GM19239 (cell line): ENCODE measurements at regions not wholly inside any gene's neighbourhood (a gene's known extent, or its start where the extent isn't known, plus 50 kb on each side); places are given as distances from the start of the nearest gene placed in this dataset.
"Not testable (repeated sequence)": the region's sequence is repeated elsewhere in the genome, so short reads cannot be mapped to it uniquely, and the experiment has no call there.

Source experiments
- DNase-seq: peaks from one replicate; pipeline ENCODE4 v3.0.0; 2011; ENCODE audit warnings: low spot score; ENCODE audit not compliant: insufficient read length
- FAIRE-seq: peaks from 2 replicates; lab custom pipeline; 2011; peaks lifted over from hg19 to GRCh38; lab: Jason Lieb, UNC

DNA sequence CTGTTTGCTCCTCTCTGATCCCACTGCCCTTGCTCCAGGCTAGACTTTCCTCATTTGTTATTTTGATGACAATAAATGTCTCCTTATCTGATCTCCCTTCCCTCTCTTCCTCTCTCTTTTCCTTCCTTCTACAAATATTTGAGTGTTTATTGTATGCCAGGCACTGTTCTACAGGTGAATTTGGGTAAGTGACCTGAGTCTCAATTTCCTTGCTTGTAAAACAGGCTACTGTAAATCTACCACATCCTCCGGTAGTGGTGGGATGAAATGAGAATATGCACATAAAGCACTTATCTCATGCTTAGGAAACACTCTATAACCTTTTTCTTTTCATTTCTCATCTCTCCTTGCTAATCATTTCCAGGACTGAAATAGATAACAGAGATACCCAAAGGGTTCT lies 86.4 kb downstream of the HMHB1 start:
- no peak for DNase-seq
- FAIRE-seq: no peak

DNA sequence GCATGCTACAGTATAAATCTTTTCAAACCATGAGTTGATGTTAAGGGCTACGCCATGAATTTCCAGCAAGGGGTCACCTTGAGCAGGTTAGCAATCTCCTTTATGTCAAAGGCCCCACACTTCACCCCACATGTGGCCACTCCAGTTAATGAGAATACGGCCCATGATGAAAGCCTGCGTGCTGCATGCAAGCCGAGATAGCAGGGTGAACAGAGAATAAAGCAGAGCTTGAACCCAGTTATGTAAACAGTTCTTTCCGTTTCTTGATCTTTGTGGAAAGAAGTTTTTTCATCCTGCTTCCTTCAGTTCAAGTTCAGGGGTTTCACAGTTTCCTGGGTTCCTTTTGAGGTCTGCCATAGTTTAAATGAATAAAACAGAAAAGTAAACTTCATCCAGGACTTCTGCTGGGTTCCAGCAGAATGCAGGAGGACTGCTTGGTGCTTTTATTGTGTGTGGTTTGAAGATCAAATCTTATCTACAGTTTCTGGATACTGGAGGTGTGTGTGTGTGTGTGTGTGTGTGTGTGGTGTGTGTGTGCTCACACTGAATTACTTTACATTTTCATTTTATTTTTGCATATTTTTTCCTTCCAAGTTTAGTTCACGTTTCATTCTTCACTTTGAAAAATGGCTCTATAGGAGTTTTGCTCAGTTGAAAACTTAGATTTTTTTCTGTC lies 87.1 kb downstream of the HMHB1 start:
- FAIRE-seq (no peak), DNase-seq (no peak)

DNA sequence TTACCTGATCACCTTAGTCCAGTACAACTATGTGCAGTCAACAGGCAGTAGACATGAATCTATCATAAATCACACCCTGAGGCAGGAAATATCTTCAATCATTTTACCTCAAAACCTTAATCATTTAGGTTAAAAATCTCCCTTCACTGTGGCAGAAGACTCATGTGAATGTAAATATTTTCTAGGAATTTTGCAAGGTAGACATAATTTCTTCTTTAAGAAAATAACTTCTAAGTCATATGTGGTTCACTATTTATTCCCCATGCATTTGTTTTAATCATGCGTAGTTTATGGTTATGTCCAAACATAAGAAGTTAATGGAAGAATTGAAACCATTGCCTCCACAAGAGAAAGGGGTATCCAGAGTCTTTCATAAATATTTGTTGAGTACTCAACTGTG lies 97.0 kb downstream of the HMHB1 start:
- no peak for FAIRE-seq

DNA sequence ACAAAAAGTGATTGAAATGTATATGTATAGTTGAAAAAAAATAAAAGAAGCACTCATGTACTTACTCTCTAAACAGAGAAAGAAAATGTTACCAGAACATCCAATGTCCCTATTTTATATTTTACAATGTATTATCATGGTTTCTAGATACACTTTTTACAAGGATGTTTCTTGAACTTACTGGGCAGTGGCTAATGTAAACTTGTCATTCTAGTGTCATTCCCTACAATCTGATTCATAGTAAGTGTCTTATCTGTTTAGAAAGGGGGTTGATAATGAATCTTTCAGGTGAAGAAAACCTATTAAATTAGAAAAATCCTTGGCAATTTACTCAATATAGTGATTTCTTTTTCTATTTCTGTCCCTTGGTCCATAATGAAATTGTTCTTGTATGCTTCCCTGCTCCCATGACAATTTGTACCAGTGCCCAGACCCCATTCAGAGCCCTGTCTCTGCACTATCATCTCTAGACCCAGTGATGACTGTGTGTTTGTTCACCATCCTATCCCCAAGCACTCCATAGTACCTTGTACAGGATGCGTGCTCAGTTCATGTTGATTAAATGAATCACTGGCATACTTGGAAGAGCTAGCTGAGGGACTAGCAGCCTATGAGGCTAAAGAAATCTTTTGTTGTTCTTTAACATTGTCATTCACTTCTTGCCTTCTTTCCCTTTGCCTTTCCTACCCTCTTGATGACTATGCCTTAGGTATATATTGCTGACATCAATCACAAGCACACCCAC lies 101.2 kb downstream of the HMHB1 start:
- DNase-seq (no peak), FAIRE-seq (no peak)

More for the DNA sequence above, 97.0 kb downstream of the HMHB1 start:
- DNase-seq: no peak

DNA sequence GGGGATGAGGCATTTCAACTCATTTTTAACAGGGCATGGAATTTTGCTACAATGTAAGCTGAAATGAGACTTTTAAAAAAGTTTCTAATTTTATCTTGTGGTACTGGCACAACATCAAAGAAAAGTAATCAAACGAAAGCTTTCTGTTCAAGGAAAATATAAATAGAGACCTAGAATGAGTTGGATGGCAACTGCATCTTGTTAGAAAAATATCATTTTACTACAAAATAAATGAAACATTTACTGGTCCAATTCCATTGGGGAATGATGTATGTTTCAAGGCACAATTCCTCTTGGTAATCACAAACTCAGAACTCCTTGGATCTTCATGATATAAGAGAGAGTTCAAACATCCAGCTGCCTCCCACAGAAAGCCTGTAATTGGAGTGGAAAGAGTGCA lies 102.8 kb downstream of the HMHB1 start:
- FAIRE-seq: no peak
- no peak for DNase-seq

DNA sequence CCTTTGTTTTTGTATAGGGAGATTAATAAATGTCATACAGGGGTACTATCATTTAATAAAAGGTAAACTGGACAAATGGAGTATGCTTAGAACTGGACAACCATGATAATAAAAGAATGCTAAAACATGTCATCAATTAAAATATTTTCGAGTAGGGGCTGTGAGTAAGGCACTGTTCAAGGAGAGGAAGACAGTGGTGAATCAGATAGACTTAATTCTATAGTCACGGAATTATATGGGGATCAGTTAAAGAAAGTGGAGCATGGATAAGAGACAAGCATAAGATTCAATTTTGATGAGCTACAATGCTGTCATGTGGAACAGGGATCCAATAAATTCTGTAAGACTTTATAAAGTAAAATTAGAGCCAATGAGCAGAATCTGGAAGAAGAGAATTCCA lies 104.5 kb downstream of the HMHB1 start:
- no peak for DNase-seq
- FAIRE-seq: no peak

DNA sequence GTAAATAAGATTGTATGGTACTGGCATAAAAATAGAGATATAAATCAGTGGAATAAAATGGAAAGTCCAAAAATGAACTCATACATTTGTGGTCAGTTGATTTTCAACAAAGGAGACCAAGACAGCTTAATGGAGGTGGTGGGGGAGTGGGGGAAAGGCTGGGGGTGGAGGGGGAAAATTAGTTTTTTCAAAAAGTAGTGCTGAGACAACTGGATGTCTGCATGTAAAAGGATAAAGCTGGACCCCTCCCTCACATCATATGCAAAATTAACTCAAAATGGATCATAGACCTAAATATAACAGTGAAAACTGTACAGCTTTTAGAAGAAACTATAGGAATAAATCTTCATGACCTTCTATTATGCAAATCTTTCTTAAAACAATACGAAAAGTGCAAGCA lies 107.0 kb downstream of the HMHB1 start:
- FAIRE-seq (no peak), DNase-seq (no peak)

DNA sequence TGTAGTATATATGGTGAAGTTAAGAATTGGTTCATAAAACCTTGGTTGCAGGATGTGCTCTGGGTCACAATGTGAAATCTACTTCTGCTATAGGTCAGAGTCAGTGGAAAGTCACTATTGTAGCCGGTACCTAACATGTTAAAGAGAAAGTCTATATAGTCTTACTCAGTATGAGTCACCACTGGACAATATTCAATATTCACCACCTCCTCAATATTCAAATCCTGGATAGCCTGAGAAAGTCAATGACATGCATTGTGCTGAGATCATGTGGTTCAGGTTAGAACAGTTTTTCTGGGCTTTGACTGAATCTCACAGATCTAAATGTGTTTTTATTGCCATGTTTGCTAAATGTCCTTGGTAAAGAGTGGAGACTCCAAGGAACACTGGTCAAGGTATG lies 108.8 kb downstream of the HMHB1 start:
- DNase-seq: no peak
- no peak for FAIRE-seq

DNA sequence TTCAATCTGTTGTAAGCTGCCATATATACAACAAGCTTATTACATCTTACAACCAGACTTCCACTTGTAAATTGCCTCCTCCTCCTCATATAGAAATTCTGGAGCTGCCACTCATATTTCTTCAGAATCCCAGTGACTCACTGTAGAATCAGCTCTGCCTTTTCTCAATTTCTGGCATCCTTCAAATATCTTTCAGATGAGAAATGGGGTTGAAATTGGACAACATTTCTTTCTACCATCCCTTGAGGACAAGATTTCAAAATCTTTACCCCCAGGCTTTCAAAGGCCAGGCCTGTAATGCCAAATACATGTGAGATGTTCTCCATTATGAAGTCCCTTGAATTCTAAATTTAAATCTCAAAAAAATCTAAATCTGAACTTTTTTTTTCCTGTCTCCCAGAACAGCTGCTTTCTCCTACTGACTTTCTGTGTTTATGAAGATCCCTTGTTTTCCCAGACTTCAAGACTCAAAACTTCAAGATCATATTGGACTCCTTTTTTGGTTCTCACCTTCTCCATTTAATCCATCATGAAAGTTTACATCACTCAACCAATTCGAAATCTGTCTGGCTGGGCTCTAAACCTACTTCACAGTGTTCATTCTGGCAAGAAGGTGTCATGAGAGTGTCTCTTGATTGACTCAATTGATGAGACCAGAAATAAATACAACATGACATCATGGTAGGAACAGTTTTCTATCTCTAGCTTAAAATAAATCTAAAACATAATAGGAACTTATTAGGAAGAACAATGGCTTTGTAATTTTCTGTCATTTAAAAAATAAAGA lies 109.8 kb downstream of the HMHB1 start:
- FAIRE-seq (no peak), DNase-seq (no peak)

DNA sequence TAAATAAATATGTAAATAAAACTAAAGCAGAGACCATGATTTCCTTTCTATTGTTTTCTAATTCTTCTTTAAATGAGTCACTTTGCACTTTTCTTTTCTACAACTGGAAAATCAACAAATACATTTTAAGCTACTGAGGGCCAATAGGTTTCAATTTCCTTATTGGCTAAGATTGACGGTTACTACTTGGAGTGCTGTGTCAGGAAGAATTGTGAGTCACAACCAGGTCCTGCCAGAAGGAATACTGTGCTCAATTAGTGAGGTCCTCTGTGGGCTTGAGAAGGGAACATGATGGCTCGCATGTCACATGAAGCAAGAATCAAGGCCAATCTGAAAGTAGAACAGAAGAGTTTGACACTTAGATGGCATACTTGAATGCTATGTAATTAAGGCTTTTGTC lies 110.8 kb downstream of the HMHB1 start:
- FAIRE-seq (no peak), DNase-seq (no peak)

DNA sequence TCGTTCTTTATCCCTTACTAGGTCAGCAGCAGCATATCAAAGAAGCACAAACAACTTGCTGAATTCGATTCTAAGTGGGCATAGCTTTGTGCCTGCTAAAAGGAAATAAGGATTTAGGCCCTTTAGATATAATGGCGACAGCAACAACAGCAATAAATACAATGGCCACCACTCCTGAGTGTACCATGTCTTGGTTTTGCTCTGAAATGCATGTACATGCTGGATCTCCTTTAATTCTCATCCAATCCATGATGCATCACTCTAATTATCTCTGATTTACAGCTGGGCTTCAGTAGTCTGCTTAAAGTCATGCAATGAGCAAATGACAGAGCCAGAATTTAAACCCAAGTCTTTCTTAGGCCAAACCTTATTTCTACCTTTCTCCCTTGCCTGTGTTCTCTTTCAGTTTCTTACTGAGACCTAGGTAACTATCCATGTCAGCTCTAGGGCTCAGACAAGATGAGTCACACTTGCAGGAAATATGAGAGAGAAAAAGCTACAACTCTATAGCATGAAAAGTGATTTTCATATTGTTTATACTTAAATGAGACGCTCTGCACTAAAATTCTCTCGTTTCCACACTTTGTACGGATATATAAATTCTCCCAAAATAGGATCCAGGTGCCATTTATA lies 111.8 kb downstream of the HMHB1 start:
- no peak for FAIRE-seq
- DNase-seq: no peak

DNA sequence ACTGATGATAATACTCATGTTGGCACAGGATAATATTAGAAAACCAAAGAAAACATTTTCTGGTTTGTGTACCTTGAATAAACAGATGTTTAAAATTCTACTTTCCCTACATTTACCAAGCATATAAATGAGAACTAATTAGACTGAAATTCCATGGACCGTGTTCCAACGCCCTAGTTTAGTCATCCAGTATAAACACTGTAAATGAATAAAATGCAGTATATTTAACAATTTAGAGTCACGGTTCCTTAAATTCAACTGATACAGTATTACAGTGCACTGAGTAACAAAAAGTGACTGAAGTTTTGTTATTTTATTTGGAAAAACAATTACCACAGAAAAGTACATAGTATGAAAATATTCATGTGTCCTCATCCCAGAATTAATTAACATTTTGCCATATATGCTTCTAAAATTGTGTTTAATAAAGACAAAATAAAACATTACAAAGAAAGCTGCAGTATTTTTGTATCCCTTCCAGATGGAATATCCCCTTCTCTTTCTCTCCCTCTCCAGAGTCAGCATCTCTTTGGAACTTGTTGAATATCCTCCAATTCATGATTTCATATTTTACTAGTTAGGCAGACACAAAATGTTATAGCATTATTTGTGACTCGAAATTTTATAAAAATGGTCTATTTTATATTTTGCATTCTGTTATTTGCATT lies 112.5 kb downstream of the HMHB1 start:
- FAIRE-seq (no peak), DNase-seq (no peak)

DNA sequence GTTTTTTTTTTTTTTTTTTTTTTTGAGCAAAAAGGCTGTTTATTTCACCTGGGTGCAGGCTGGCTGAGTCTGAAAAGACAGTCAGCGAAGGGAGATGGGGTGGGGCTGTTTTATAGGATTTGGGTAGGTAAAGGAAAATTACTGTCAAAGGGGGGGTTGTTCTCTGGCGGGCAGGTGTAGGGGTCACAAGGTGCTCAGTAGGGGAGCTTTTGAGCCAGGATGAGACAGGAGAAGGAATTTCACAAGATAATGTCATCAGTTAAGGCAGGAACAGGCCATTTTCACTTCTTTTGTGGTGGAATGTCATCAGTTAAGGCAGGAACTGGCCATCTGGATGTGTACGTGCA lies 113.0 kb downstream of the HMHB1 start:
- not testable (repeated sequence) for FAIRE-seq, DNase-seq

DNA sequence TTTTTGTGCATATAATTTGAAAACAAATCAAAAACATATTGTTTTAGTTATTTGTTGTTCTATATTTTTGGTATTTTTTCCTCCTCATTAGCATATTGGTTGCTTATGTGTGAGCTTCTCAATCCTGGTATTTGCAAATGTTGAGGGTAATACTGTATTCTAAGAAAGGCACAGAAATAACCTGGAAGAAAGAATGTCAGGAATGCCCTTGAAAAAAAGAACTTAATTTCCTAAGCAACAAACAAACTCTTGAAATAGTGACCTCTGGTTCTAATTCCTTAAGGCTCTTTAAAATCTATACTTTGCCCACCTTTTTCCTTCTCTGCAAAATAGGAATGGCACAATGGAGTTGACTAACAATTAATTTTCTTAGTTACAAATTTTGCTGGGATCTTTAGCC lies 117.5 kb downstream of the HMHB1 start:
- DNase-seq: no peak
- no peak for FAIRE-seq

DNA sequence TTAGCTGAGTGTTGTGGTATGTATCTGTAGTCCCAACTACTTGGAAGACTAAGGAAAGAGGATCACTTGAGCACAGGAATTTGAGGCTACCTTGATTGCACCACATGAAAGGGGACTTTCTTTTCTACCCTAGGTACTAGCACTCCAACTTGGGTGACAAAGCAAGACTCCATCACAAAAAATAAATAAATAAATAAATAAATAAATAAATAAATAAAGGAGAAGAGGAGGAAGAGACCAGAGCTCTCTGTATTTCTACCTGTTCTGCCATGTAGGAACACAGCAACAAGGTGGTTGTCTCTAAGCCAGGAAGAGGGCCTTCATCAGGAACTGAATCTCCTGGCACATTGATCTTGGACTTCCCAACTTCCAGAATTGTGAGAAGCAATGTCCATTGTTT lies 118.6 kb downstream of the HMHB1 start:
- FAIRE-seq (no peak), DNase-seq (no peak)

DNA sequence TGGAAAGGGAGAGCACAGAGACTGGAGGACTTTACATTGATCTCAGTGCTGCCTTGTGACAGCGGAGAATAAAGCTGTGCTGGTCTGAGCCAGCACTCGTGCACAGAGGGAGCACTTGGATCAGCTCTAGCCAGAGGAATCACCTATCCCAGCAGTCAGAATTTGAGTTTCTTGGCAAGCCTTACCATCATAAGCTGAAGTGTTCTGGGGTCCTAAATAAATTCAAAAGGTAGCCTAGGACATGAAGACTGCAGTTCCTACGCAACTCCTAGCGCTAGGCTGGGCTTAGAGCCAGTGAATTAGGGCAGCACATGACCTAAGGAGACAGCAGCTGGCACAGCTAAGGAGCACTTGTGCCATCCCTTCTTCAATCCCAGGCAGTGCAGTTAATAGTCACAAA lies 119.5 kb downstream of the HMHB1 start:
- no peak for FAIRE-seq
- DNase-seq: no peak

DNA sequence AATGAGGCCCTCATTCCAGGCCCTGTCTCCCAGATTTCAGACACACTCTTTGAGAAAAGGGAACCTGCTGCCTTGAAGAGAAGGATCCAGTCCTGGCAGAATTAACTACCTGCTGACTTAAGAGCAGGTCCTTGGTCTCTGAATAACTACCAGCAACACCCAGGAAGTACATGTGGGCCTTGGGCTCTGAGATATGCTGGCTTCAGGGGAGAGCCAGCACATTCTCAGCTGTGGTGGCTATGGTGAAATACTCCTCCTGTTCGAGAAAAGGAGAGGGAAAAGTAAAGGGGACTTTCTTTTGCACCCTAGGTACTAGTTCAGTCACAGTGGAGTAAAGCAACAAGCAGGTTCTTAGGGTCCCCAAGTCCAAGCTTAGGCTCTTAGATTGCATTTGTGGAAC lies 120.0 kb downstream of the HMHB1 start:
- DNase-seq (no peak), FAIRE-seq (no peak)

DNA sequence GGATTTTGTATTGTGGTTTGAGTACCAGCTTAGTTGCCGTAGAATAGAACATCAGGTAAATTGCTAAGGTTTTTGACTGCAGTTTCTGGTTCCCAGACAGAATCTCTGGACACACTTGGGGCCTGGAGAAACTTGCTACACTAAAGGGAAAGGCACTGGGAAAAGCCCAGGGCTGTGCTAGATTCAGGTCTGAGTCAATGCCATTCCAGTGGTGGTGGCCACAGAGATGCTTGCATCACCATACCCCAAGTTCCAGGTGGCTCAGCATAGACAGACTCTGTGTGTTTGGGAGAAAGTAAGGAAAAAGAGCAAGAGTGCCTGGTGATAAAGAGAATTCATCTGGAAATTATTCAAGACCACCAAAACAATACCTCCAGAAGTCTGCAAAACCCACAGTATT lies 120.6 kb downstream of the HMHB1 start:
- no peak for FAIRE-seq
- DNase-seq: no peak

DNA sequence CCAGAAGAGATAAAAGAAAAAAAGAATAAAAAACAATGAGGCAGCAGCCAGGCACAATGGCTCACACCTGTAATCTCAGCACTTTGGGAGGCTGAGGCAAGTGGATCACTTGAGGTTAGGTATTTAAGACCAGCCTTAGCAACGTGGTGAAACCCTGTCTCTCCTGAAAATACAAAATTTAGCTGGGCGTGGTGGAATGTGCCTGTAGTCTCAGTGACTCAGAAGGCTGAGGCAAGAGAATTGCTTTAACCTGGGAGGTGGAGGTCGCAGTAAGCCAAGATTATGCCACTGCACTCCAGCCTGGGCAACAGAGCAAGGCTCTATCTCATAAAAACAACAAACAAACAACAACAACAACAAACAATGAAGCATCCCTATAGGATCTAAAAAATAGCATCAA lies 121.5 kb downstream of the HMHB1 start:
- FAIRE-seq: no peak

DNA sequence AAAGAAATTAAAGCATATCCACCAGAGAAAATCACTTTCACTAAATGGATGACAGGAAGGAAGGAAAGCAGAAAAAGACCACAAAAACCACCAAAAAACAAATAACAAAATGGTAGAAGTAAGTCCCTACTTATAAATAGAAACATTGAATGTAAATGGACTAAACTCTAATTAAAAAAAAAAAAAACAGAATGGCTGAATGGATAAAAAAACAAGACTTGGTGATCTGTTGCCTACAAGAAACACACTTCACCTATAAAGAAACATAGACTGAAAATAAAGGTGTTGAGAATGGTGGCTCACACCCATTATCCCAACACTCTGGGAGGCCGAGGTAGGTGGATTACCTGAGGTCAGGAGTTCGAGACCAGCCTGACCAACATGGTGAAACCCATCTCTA lies 122.9 kb downstream of the HMHB1 start:
- no peak for FAIRE-seq
- DNase-seq: no peak

More for the DNA sequence above, 121.5 kb downstream of the HMHB1 start:
- no peak for DNase-seq
